K562 (cell line): ENCODE measurements at regions not wholly inside any gene's neighbourhood (a gene's known extent, or its start where the extent isn't known, plus 50 kb on each side); places are given as distances from the start of the nearest gene placed in this dataset.

Experiments used
- ATAC-seq: fragments of 200-7000 bp; cut with Tn5 transposase; 3 replicates; pipeline ENCODE4 v1.9.1; 2020; ENCODE audit warnings: moderate library complexity
- BruUV-seq: library from RNA; stranded (reverse); fragments of 400-500 nt; replicated peaks from 2 replicates; lab custom pipeline; 2021; lab: Mats Ljungman, UMichigan
- CTCF ChIA-PET: fragments of 300-600 bp; formaldehyde crosslinking; extraction: SDS; loops from one replicate; lab custom pipeline; 2021; ENCODE audit warnings: low intra/inter-chr PET ratio; lab: Yijun Ruan, JAX
- POLR2A ChIA-PET: fragments of 300-600, 350-650 bp; sonication (Branson Sonifier 250); formaldehyde crosslinking; extraction: SDS; loops from one replicate; lab custom pipeline; 2021; ENCODE audit warnings: antibody characterized with exemption, inconsistent platforms; lab: Yijun Ruan, JAX
- DNase-seq, 4 experiments: peaks; one replicate each; pipeline versions ENCODE4 v3.0.0 to v3.0.0-alpha.2; 2011 to 2018; ENCODE audit warnings: low spot score in 3 of 4, mixed read lengths in 3 of 4; ENCODE audit errors: extremely low read depth in 1 of 4
- FAIRE-seq: peaks from 2 replicates; lab custom pipeline; 2011; peaks lifted over from hg19 to GRCh38; lab: Jason Lieb, UNC
- H2AFZ ChIP-seq: 2 replicates; pipeline ENCODE4 v1.6.0; 2011; ENCODE audit warnings: low read depth, low read length, control low read depth, inconsistent platforms
- H3K27ac ChIP-seq: fragments of 200-600 bp; 3 replicates; pipeline ENCODE4 v1.8.0; 2011; ENCODE audit warnings: low read depth, mild to moderate bottlenecking, control low read depth, inconsistent platforms, low read length, moderate library complexity, mixed read lengths; ENCODE audit errors: extremely low read depth
- H3K27me3 ChIP-seq, 2 experiments: fragments of 300-600 bp in 1 of 2; 2 replicates in 1 of 2; 3 replicates in 1 of 2; pipeline versions ENCODE4 v1.6.0 to v1.8.0; 2011; ENCODE audit warnings: inconsistent platforms in 2 of 2, low read length in 2 of 2, mild to moderate bottlenecking in 1 of 2, mixed read lengths in 1 of 2, moderate library complexity in 1 of 2; ENCODE audit not compliant: control insufficient read depth in 2 of 2, insufficient read depth in 2 of 2
- H3K36me3 ChIP-seq: fragments of 300-600 bp; 3 replicates; pipeline ENCODE4 v1.8.0; 2011; ENCODE audit warnings: mild to moderate bottlenecking, low read length, inconsistent platforms; ENCODE audit not compliant: control insufficient read depth, insufficient read depth
- H3K4me1 ChIP-seq, 2 experiments: fragments of 200-600 bp in 1 of 2; replicated peaks in 1 of 2; 2 replicates in 1 of 2; 3 replicates in 1 of 2; pipeline versions ENCODE4 v1.5.1 to v1.8.0; 2011; ENCODE audit warnings: inconsistent platforms in 2 of 2, low read length in 2 of 2, mild to moderate bottlenecking in 1 of 2, mixed read lengths in 1 of 2, moderate library complexity in 1 of 2; ENCODE audit not compliant: control insufficient read depth in 2 of 2, insufficient read depth in 2 of 2
- H3K4me2 ChIP-seq: 2 replicates; pipeline ENCODE4 v1.6.1; 2011; ENCODE audit warnings: low read length, control low read depth, inconsistent platforms, mixed read lengths; ENCODE audit not compliant: insufficient read depth
- H3K4me3 ChIP-seq: fragments of 200-600 bp; sonication (generic), shearing (Covaris generic); 2 replicates; pipeline ENCODE4 v1.5.1; 2016; ENCODE audit warnings: control low read depth, inconsistent platforms
- H3K79me2 ChIP-seq: fragments of 200-600 bp; 3 replicates; pipeline ENCODE4 v1.8.0; 2011; ENCODE audit warnings: low read length, inconsistent platforms; ENCODE audit not compliant: control insufficient read depth, insufficient read depth
- H3K9ac ChIP-seq, 2 experiments: 2 replicates each; pipeline versions ENCODE4 v1.6.0 to v1.6.1; 2011; ENCODE audit warnings: low read depth in 2 of 2, low read length in 2 of 2, control low read depth in 1 of 2, inconsistent platforms in 1 of 2, mild to moderate bottlenecking in 1 of 2, mixed read lengths in 1 of 2; ENCODE audit not compliant: insufficient read depth in 1 of 2
- H3K9me1 ChIP-seq: one replicate; pipeline ENCODE4 v1.6.0; 2011; ENCODE audit warnings: inconsistent platforms, mild to moderate bottlenecking, low read length, moderate library complexity; ENCODE audit not compliant: control insufficient read depth, insufficient read depth
- H3K9me3 ChIP-seq: replicated peaks from 2 replicates; pipeline ENCODE4 v1.5.1; 2011; ENCODE audit warnings: low read depth, low read length, inconsistent platforms; ENCODE audit not compliant: control insufficient read depth, insufficient read depth
- H4K20me1 ChIP-seq: replicated peaks from 2 replicates; pipeline ENCODE4 v1.6.1; 2011; ENCODE audit warnings: low read length, inconsistent platforms, mixed read lengths; ENCODE audit not compliant: control insufficient read depth, insufficient read depth
- DMBX1 ChIP-seq: fragments of 250-450 bp; sonication (Bioruptor Pico); IDR thresholded peaks from 2 replicates; pipeline ENCODE4 v1.8.0; 2022; ENCODE audit warnings: inconsistent platforms, mild to moderate bottlenecking, moderate library complexity, borderline replicate concordance
- HBP1 ChIP-seq: fragments of 450-650 bp; formaldehyde crosslinking; IDR thresholded peaks from 2 replicates; pipeline ENCODE4 v1.4.0; 2022; ENCODE audit warnings: missing genetic modification characterization
- IRF9 ChIP-seq: fragments of 450-650 bp; IDR thresholded peaks from 2 replicates; pipeline ENCODE4 v1.6.1; 2016; ENCODE audit warnings: missing biosample characterization, missing genetic modification characterization
- MAX ChIP-seq: sonication (generic); formaldehyde crosslinking; IDR thresholded peaks from 2 replicates; pipeline ENCODE4 v1.9.0; 2022; ENCODE audit warnings: mild to moderate bottlenecking, missing genetic modification reagents
- MCM7 ChIP-seq, 2 experiments: fragments of 450-650 bp; IDR thresholded peaks; 2 replicates each; pipeline ENCODE4 v1.6.1; 2016 to 2018
- NRF1 ChIP-seq, 2 experiments: fragments of 450-650 bp; IDR thresholded peaks in 1 of 2; conservative IDR thresholded peaks in 1 of 2; 2 replicates each; pipeline ENCODE4 v1.6.1; 2014; ENCODE audit warnings: mild to moderate bottlenecking in 2 of 2
- PCBP2 ChIP-seq: fragments of 200-400 bp; formaldehyde crosslinking; IDR thresholded peaks from 2 replicates; pipeline ENCODE4 v1.6.1; 2018; ENCODE audit warnings: low read length, low read depth, mild to moderate bottlenecking, moderate library complexity; ENCODE audit not compliant: poor library complexity, severe bottlenecking
- RBM34 ChIP-seq: fragments of 200-400 bp; formaldehyde crosslinking; IDR thresholded peaks from 2 replicates; pipeline ENCODE4 v1.6.1; 2018; ENCODE audit warnings: low read length, borderline replicate concordance; ENCODE audit not compliant: insufficient read depth
- SETDB1 ChIP-seq: IDR thresholded peaks from one replicate; pipeline ENCODE4 v1.6.1; 2012; ENCODE audit warnings: low read length, control low read depth, inconsistent platforms
- SMAD1 ChIP-seq: fragments of 150-350 bp; IDR thresholded peaks from 2 replicates; pipeline ENCODE4 v1.6.1; 2014; ENCODE audit warnings: low read length, low read depth; ENCODE audit not compliant: partially characterized antibody
- SP1 ChIP-seq: sonication (generic); formaldehyde crosslinking; IDR thresholded peaks from 2 replicates; pipeline ENCODE4 v1.8.1; 2022; ENCODE audit warnings: mild to moderate bottlenecking, missing genetic modification reagents
- SRSF3 ChIP-seq: fragments of 200-400 bp; formaldehyde crosslinking; IDR thresholded peaks from 2 replicates; pipeline ENCODE4 v1.6.1; 2016; ENCODE audit warnings: mild to moderate bottlenecking, low read length, moderate library complexity; ENCODE audit not compliant: insufficient read depth
- ZNF444 ChIP-seq: fragments of 250-450 bp; sonication (Bioruptor Pico); IDR thresholded peaks from 2 replicates; pipeline ENCODE4 v1.4.0; 2020; ENCODE audit warnings: mild to moderate bottlenecking, moderate library complexity
- WGBS: fragments of 100-300 bp; shearing (Covaris generic); methylation state at CpG from one replicate; pipeline ENCODE4 v1.1.6; 2016; ENCODE audit warnings: low coverage, mixed read lengths; ENCODE audit not compliant: insufficient coverage; ENCODE audit errors: missing lambda C conversion rate; 5-methylcytosine and 5-hydroxymethylcytosine counted together
- in situ Hi-C: fragments of 300-500 bp; cut with MboI; formaldehyde crosslinking; loops from 4 replicates; pipeline ENCODE4 v1.15.0; 2018; ENCODE audit warnings: inconsistent platforms, mixed read lengths
- intact Hi-C: fragments of 100-400 bp; cut with micrococcal nuclease; formaldehyde crosslinking; loops from 2 replicates; pipeline ENCODE4 v1.14.2; 2022

GRCh38 chr10:77710081-77710551, 72.5 kb upstream of the KCNMA1 start:
- no peaks in the 10 kb centered on the region for H3K9me1 ChIP-seq
- ATAC-seq (no peak), DNase-seq (no peak), FAIRE-seq (no peak)
- CTCF ChIA-PET, result no interaction called here
- H3K36me3 ChIP-seq, result no peaks in the 10 kb centered on the region
- H2AFZ ChIP-seq, result no peak overlapping the region
- no TSS peak for BruUV-seq
- peaks cover 3 to 8% of the 10 kb centered on the region in 2 experiments; a peak in 3 of 5 replicates for H3K4me1 ChIP-seq
- in situ Hi-C loops (no loop called here), intact Hi-C loops (loop anchor here (2.0 to 5.0 kb wide), 2 partner anchors 48 to 545 kb away; no protein-coding TSS in a partner anchor)
- 5% methylated on average over 14 of the region's 14 CpGs for WGBS
- H3K9me3 ChIP-seq, result no peaks in the 10 kb centered on the region
- POLR2A ChIA-PET, result interaction anchor here (1.4 kb wide), 1 partner anchor 17 kb away, joined by 5 read pairs; no protein-coding TSS in a partner anchor
- no peak overlapping the region for H3K4me2 ChIP-seq
- H3K27me3 ChIP-seq, result peaks cover 2 to 37% of the 10 kb centered on the region in 2 experiments; a peak in 4 of 5 replicates
- H3K79me2 ChIP-seq, result no peaks in the 10 kb centered on the region
- no peak overlapping the region for H3K4me3 ChIP-seq
- H3K9ac ChIP-seq, result no peak overlapping the region
- H3K27ac ChIP-seq, result no peak overlapping the region
- no peak for TF ChIP-seq MCM7 (IDR thresholded peaks at IDR 0.05)
- no peak for TF ChIP-seq SETDB1
- TF ChIP-seq IRF9 (tag), result no peak
- no peak for TF ChIP-seq SRSF3
- TF ChIP-seq SP1 (CRISPR knock-in tag), result no peak
- TF ChIP-seq RBM34, result no peak
- TF ChIP-seq PCBP2, result no peak
- no peak for TF ChIP-seq SMAD1
- TF ChIP-seq HBP1 (CRISPR knock-in tag), result no peak
- no peak for TF ChIP-seq NRF1 (conservative IDR thresholded peaks at IDR 0.05 in 1 of 2, IDR thresholded peaks at IDR 0.05 in 1 of 2)
- no peak for TF ChIP-seq MAX
- TF ChIP-seq ZNF444 (CRISPR knock-in tag), result no peak
- no peak for TF ChIP-seq DMBX1 (CRISPR knock-in tag)
- H4K20me1 ChIP-seq, result no peaks in the 10 kb centered on the region
